ENCODE measurements at regions not wholly inside any gene's neighbourhood (a gene's known extent, or its start where the extent isn't known, plus 50 kb on each side); places are given as distances from the start of the nearest gene placed in this dataset.

GRCh38 chr6:16911088-16911487, 149.8 kb upstream of the ATXN1 start:
- CTCF ChIA-PET, result no interaction called here

More at GRCh38 chr6:16911088-16911487, 149.8 kb upstream of the ATXN1 start:
- Histone ChIP-seq H3K23ac (ENCODE audit: low read depth, low read length) (no peak overlapping the region), H2BK120ac (ENCODE audit: low read depth, low read length) (no peak overlapping the region), H3K4me2 (ENCODE audit: low read depth, low read length) (no peak overlapping the region), H3K4me3 (ENCODE audit: insufficient read depth, low read depth, low read length) (no peak overlapping the region), H4K5ac (ENCODE audit: low read depth, low read length) (no peak overlapping the region), H3K4ac (ENCODE audit: low read depth, low read length) (no peak overlapping the region), H2AK9ac (replicated peaks; ENCODE audit: low read depth, low read length, poor library complexity) (no peak overlapping the region), H3K79me1 (ENCODE audit: low read depth in 1 of 2, low read length in 2 of 2) (no peaks in the 10 kb centered on the region), H3K27ac (ENCODE audit: insufficient read depth, low read length) (no peak overlapping the region), H2BK20ac (ENCODE audit: low read depth, low read length) (0 out of 2 replicates have a peak overlapping the region, but pooled peaks have one; percentile 67), H3K9me1 (ENCODE audit: insufficient read depth, low read length) (peaks cover 6% of the 10 kb centered on the region), H3K36me3 (ENCODE audit: control insufficient read depth, insufficient read depth, low read length) (no peaks in the 10 kb centered on the region), H4K8ac (ENCODE audit: low read depth in 2 of 2, low read length in 2 of 2) (no peak overlapping the region), H4K91ac (ENCODE audit: insufficient read depth, low read depth, low read length) (no peak overlapping the region), H3K9ac (ENCODE audit: low read depth, low read length) (no peak overlapping the region), H3K56ac (ENCODE audit: extremely low read depth, insufficient read depth, low read length) (no peak overlapping the region), H2BK5ac (ENCODE audit: low read depth, low read length, poor library complexity, severe bottlenecking) (no peak overlapping the region), H3K4me1 (ENCODE audit: control insufficient read depth, insufficient read depth, low read length) (peaks cover 10% of the 10 kb centered on the region), H3K14ac (replicated peaks; ENCODE audit: low read depth, low read length) (no peak overlapping the region), H3K18ac (ENCODE audit: low read depth, low read length) (no peak overlapping the region), H2AFZ (replicated peaks; ENCODE audit: low read length, poor library complexity) (no peak overlapping the region), H2AK5ac (ENCODE audit: low read depth, low read length) (no peak overlapping the region), H3K9me3 (ENCODE audit: control insufficient read depth, insufficient read depth, low read length) (peaks cover 3% of the 10 kb centered on the region; the same call in 1 of the 2 replicates), H3K27me3 (ENCODE audit: control insufficient read depth, insufficient read depth, low read length) (no peaks in the 10 kb centered on the region), H4K20me1 (ENCODE audit: insufficient read depth, low read length) (peaks cover 5% of the 10 kb centered on the region; the same call in 1 of the 2 replicates), H2BK15ac (ENCODE audit: low read depth, low read length) (no peak overlapping the region)
- intact Hi-C loops (cut with micrococcal nuclease) (no loop called here), in situ Hi-C loops (cut with MboI; ENCODE audit: low sequenced_read_pairs) (no loop called here), dilution Hi-C loops (cut with HindIII; ENCODE audit: low sequenced_read_pairs, unreplicated experiment) (no loop called here)
- DNase-seq, result no peak
- no TSS peak for BruUV-seq (replicated peaks)
- TF ChIP-seq MXI1 (IDR thresholded peaks at IDR 0.05; ENCODE audit: borderline replicate concordance, low read depth, low read length), result no peak
- no peak for TF ChIP-seq CHD1 (IDR thresholded peaks at IDR 0.05; ENCODE audit: low read depth, low read length)
- TF ChIP-seq ELK1 (IDR thresholded peaks at IDR 0.05; ENCODE audit: borderline replicate concordance, low read depth, low read length), result no peak
- no peak for TF ChIP-seq CEBPB (IDR thresholded peaks at IDR 0.05; ENCODE audit: low read depth, low read length)
- no peak for TF ChIP-seq BHLHE40 (IDR thresholded peaks at IDR 0.05; ENCODE audit: low read depth, low read length)
- no peak for TF ChIP-seq CTCF (conservative IDR thresholded peaks at IDR 0.05; ENCODE audit: low read depth, low read length)
- no peak for TF ChIP-seq MAFK (IDR thresholded peaks at IDR 0.05; ENCODE audit: low read depth, low read length)
- no peak for TF ChIP-seq RCOR1 (IDR thresholded peaks at IDR 0.05; ENCODE audit: insufficient replicate concordance, low read length)
- no peak for TF ChIP-seq USF2 (IDR thresholded peaks at IDR 0.05; ENCODE audit: low read depth, low read length)
- no peak for TF ChIP-seq RFX5 (IDR thresholded peaks at IDR 0.05; ENCODE audit: low read depth, low read length)
- TF ChIP-seq MAZ (IDR thresholded peaks at IDR 0.05; ENCODE audit: borderline replicate concordance, low read depth, low read length), result no peak
- no peak for TF ChIP-seq SMC3 (IDR thresholded peaks at IDR 0.05; ENCODE audit: low read depth, low read length)
- TF ChIP-seq NFE2L2 (IDR thresholded peaks at IDR 0.05; ENCODE audit: low read depth, low read length), result no peak
- no peak for TF ChIP-seq RAD21 (IDR thresholded peaks at IDR 0.05; ENCODE audit: low read length)
- TF ChIP-seq POLR2A (IDR thresholded peaks at IDR 0.05; ENCODE audit: low read depth, low read length), result no peak
- TF ChIP-seq FOS (IDR thresholded peaks at IDR 0.05; ENCODE audit: low read depth, low read length), result no peak
- no CpG with 5 or more reads among the region's 3 CpGs for WGBS, 2 experiments (ENCODE audit: extremely low coverage in 2 of 2, insufficient read length in 1 of 2)
- POLR2A ChIA-PET (ENCODE audit: unreplicated experiment), result no interaction called here
- no peak for ATAC-seq (ENCODE audit: low read depth)
